ENCODE measurements at regions not wholly inside any gene's neighbourhood (a gene's known extent, or its start where the extent isn't known, plus 50 kb on each side); places are given as distances from the start of the nearest gene placed in this dataset.

DNA sequence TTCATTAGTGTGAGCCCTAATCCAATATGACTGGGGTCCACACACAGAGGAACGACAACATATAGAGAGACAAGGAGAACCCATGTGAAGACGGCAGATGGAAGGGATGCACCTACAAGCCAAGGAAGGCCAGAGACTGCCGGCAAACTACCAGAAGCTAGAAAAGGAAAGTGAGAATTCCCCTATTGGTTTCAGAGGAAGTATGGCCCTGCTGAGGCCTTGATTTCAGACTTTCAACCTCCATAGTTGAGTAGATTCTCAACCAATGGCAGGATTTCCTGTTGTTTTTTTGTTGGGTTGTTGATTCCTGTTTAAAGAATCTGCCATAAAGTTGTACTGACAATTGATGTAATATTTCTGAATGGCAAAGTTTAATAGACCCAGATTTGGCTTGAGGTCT is 241.5 kb downstream of the SATB2 start:
- no peak overlapping the region for H3K4me3 ChIP-seq (ENCODE audit: low read depth, low read length)
- DNase-seq (ENCODE audit: low read depth): no peak
- TF ChIP-seq, protein P1, sequence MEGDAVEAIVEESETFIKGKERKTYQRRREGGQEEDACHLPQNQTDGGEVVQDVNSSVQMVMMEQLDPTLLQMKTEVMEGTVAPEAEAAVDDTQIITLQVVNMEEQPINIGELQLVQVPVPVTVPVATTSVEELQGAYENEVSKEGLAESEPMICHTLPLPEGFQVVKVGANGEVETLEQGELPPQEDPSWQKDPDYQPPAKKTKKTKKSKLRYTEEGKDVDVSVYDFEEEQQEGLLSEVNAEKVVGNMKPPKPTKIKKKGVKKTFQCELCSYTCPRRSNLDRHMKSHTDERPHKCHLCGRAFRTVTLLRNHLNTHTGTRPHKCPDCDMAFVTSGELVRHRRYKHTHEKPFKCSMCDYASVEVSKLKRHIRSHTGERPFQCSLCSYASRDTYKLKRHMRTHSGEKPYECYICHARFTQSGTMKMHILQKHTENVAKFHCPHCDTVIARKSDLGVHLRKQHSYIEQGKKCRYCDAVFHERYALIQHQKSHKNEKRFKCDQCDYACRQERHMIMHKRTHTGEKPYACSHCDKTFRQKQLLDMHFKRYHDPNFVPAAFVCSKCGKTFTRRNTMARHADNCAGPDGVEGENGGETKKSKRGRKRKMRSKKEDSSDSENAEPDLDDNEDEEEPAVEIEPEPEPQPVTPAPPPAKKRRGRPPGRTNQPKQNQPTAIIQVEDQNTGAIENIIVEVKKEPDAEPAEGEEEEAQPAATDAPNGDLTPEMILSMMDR (IDR thresholded peaks at IDR 0.05; ENCODE audit: insufficient read depth, low read depth, low read length): no peak

DNA sequence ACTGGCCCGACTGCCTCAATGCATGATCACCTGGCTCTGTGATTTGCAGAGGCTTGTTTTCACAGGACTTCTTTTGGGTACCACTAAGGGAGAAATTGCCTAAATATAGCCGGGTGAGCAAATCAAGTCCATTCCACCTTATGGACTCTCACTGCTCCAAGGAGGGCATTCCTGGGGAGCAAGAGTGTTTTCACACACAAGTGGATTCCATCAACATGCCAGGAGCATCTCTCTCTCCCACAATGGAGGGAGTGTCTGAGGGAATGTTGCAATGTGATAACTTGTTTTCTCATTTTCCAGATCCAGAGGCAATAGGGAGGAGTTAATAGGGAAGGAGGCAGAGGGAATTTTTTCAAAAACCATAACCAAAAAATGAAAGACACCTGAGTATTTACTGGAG is 250.7 kb downstream of the SATB2 start:
- TF ChIP-seq, protein P1 (IDR thresholded peaks at IDR 0.05; ENCODE audit: insufficient read depth, low read depth, low read length): no peak
- DNase-seq (ENCODE audit: low read depth): peak; percentile 3
- no peak overlapping the region for H3K4me3 ChIP-seq (ENCODE audit: low read depth, low read length)

DNA sequence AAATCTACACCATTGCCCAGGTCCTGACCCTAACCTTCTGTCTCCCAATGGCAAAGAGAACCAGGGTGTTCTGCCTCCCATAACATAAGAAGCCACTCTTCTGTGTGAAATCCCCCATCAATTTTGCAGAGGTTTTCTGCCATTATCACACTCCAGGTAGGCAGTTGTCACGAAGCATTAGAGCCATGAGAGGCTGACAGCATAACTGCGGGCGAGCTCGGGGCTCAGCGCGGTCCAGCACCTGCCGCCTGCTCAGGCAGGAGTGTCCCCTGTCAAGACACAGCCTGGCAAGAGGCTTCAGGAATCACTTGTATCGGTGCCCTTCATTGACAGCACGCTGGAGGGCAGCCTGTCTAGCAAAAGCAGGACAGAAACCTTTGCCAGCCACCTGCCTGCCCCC is 251.2 kb downstream of the SATB2 start:
- TF ChIP-seq, protein P1 (IDR thresholded peaks at IDR 0.05; ENCODE audit: insufficient read depth, low read depth, low read length): no peak
- no peak for DNase-seq (ENCODE audit: low read depth)
- no peak overlapping the region for H3K4me3 ChIP-seq (ENCODE audit: low read depth, low read length)

DNA sequence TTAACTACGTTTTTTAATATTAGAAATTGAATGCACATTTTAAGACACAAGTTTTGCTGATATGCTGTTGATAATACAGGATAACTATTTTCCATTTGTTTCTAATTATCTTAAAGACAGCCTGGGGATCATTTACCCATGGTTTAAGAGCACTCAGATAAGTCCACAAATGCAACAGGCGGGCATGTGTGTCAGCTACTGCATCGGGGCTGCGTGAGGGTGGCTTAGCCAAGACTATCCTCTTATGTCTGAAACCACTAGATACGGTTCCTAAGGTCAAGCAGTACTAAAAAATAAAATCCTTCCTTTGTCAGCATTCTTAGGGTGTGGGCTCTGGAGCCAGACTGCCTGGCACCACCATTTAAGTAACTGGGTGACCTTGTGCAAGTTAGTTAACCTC is 254.8 kb downstream of the SATB2 start:
- no peak for DNase-seq (ENCODE audit: low read depth)
- H3K4me3 ChIP-seq (ENCODE audit: low read depth, low read length): no peak overlapping the region
- TF ChIP-seq, protein P1 (IDR thresholded peaks at IDR 0.05; ENCODE audit: insufficient read depth, low read depth, low read length): no peak

DNA sequence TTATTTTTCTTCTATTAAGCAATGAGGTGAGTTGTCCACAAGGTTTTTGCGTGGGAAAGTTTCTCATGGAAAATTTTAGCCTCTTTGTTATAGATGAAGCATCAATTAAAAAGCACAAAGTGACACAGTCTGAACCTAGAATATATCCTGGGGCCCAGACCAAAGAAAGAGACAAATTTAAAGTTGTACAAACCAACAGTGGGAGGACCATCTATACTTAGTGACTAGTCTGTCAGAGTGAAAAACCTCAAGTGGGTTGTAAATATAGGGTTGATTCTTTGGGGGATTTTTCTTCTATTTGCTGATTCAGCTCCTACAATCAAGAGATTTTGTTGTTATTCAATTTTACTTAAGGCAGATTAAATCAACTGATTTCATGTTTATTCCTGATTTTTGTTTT is 256.2 kb downstream of the SATB2 start:
- TF ChIP-seq, protein P1 (IDR thresholded peaks at IDR 0.05; ENCODE audit: insufficient read depth, low read depth, low read length): no peak
- no peak overlapping the region for H3K4me3 ChIP-seq (ENCODE audit: low read depth, low read length)
- no peak for DNase-seq (ENCODE audit: low read depth)

DNA sequence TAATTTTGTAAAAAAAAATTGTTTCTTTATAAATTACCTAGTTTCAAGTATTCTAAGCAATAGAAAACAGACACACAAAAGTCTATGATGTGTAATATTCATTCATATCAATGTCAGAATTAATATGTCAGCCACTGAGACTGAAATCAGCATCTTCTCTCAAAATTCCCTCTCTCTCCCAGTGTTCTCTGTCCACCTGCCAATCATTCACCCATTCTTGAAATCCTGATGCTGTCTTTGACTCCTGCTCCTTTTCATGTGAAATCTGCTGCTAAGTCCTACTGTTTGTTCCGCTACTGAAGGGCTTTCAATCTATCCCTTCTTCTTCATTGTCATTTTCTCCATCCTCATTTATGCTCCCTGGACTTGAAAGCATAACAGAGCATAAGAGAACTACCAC is 257.9 kb downstream of the SATB2 start:
- H3K4me3 ChIP-seq (ENCODE audit: low read depth, low read length): no peak overlapping the region
- TF ChIP-seq, protein P1 (IDR thresholded peaks at IDR 0.05; ENCODE audit: insufficient read depth, low read depth, low read length): no peak
- no peak for DNase-seq (ENCODE audit: low read depth)

DNA sequence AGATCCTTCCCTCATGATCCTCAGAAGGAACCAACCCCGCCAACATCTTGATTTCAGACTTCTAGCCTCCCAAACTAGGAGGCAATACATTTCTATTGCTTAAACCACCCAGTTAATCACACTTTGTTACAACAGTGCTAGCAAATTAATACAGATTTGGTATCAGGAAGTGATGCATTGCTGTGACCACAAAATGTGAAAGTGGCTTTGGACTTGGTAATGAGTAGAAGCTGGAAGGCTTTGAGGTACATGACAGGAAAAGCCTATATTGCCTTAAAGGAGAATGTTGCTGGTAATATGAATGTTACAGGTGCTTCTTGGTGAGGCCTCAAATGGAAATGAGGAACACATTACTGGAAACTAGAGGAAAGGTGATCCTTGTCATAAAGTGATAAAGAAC is 260.3 kb downstream of the SATB2 start:
- TF ChIP-seq, protein P1 (IDR thresholded peaks at IDR 0.05; ENCODE audit: insufficient read depth, low read depth, low read length): no peak
- no peak overlapping the region for H3K4me3 ChIP-seq (ENCODE audit: low read depth, low read length)
- DNase-seq (ENCODE audit: low read depth): no peak
